ENCODE measurements at regions not wholly inside any gene's neighbourhood (a gene's known extent, or its start where the extent isn't known, plus 50 kb on each side); places are given as distances from the start of the nearest gene placed in this dataset.
"Not testable (repeated sequence)": the region's sequence is repeated elsewhere in the genome, so short reads cannot be mapped to it uniquely, and the experiment has no call there.

GRCh38 chr5:163134061-163134460, 303.3 kb upstream of the CCNG1 start:
- no peak for ATAC-seq (replicated peaks)

GRCh38 chr5:163135849-163136248, 301.5 kb upstream of the CCNG1 start:
- no peaks in the 10 kb centered on the region for H3K36me3 Mint-ChIP-seq
- H3K27ac Mint-ChIP-seq: no peak overlapping the region
- no peak for ATAC-seq (replicated peaks)
- no peak overlapping the region for H3K4me3 Mint-ChIP-seq
- H3K9me3 Mint-ChIP-seq: peaks cover 0 to 2% of the 10 kb centered on the region in 2 donors
- no peaks in the 10 kb centered on the region for H3K4me1 Mint-ChIP-seq
- DNase-seq: no peak
- H3K27me3 Mint-ChIP-seq: no peaks in the 10 kb centered on the region

More at GRCh38 chr5:163134061-163134460, 303.3 kb upstream of the CCNG1 start:
- no peaks in the 10 kb centered on the region for H3K4me1 Mint-ChIP-seq
- no peaks in the 10 kb centered on the region for H3K27me3 Mint-ChIP-seq
- no peak overlapping the region for H3K27ac Mint-ChIP-seq
- no peaks in the 10 kb centered on the region for H3K36me3 Mint-ChIP-seq
- no peak overlapping the region for H3K4me3 Mint-ChIP-seq
- peaks cover 0 to under 1% of the 10 kb centered on the region in 2 donors for H3K9me3 Mint-ChIP-seq
- no peak for DNase-seq

- Mint-ChIP-seq H3K4me3 (no peak overlapping the region), H3K27ac (no peak overlapping the region), H3K27me3 (no peaks in the 10 kb centered on the region), H3K36me3 (no peaks in the 10 kb centered on the region), H3K9me3 (peaks cover 2 to 5% of the 10 kb centered on the region in 2 donors), H3K4me1 (no peaks in the 10 kb centered on the region)
- DNase-seq (no peak), ATAC-seq (replicated peaks) (no peak)
Measured at GRCh38 chr5:163161512-163161911, 275.9 kb upstream of the CCNG1 start.

- no peak for DNase-seq
- Mint-ChIP-seq H3K27me3 (no peaks in the 10 kb centered on the region), H3K4me1 (no peaks in the 10 kb centered on the region), H3K27ac (no peak overlapping the region), H3K9me3 (peaks cover 1 to 3% of the 10 kb centered on the region in 2 donors), H3K4me3 (no peak overlapping the region), H3K36me3 (no peaks in the 10 kb centered on the region)
- no peak for ATAC-seq (replicated peaks)
Measured at GRCh38 chr5:163162645-163163044, 274.8 kb upstream of the CCNG1 start.

- Mint-ChIP-seq H3K4me1 (no peaks in the 10 kb centered on the region), H3K4me3 (no peak overlapping the region), H3K9me3 (peaks cover 8 to 13% of the 10 kb centered on the region in 2 donors), H3K27ac (no peak overlapping the region), H3K27me3 (no peaks in the 10 kb centered on the region), H3K36me3 (no peaks in the 10 kb centered on the region)
- no peak for DNase-seq
- no peak for ATAC-seq (replicated peaks)
Measured at GRCh38 chr5:163163858-163164257, 273.5 kb upstream of the CCNG1 start.

GRCh38 chr5:163165277-163165676, 272.1 kb upstream of the CCNG1 start:
- Mint-ChIP-seq H3K27me3 (no peaks in the 10 kb centered on the region), H3K4me1 (no peaks in the 10 kb centered on the region), H3K9me3 (peaks cover 10 to 23% of the 10 kb centered on the region in 2 donors), H3K4me3 (no peak overlapping the region), H3K27ac (no peak overlapping the region), H3K36me3 (no peaks in the 10 kb centered on the region)
- DNase-seq (no peak), ATAC-seq (replicated peaks) (no peak)

GRCh38 chr5:163170161-163170560, 267.2 kb upstream of the CCNG1 start:
- H3K9me3 Mint-ChIP-seq: peaks cover 10 to 23% of the 10 kb centered on the region in 2 donors
- H3K27me3 Mint-ChIP-seq; H3K4me1 Mint-ChIP-seq; ATAC-seq (replicated peaks); H3K36me3 Mint-ChIP-seq; H3K27ac Mint-ChIP-seq; H3K4me3 Mint-ChIP-seq; DNase-seq: not testable (repeated sequence)

- H3K4me1 Mint-ChIP-seq: no peaks in the 10 kb centered on the region
- H3K27ac Mint-ChIP-seq: no peak overlapping the region
- ATAC-seq (replicated peaks) (no peak), DNase-seq (no peak)
- H3K36me3 Mint-ChIP-seq: no peaks in the 10 kb centered on the region
- H3K9me3 Mint-ChIP-seq: peaks cover 8 to 19% of the 10 kb centered on the region in 2 donors
- no peak overlapping the region for H3K4me3 Mint-ChIP-seq
- H3K27me3 Mint-ChIP-seq: no peaks in the 10 kb centered on the region
Measured at GRCh38 chr5:163172540-163173338, 264.7 kb upstream of the CCNG1 start.

- H3K4me1 Mint-ChIP-seq: no peaks in the 10 kb centered on the region
- ATAC-seq (replicated peaks) (no peak), DNase-seq (no peak)
- no peak overlapping the region for H3K4me3 Mint-ChIP-seq
- no peak overlapping the region for H3K27ac Mint-ChIP-seq
- no peaks in the 10 kb centered on the region for H3K9me3 Mint-ChIP-seq
- no peaks in the 10 kb centered on the region for H3K27me3 Mint-ChIP-seq
- H3K36me3 Mint-ChIP-seq: no peaks in the 10 kb centered on the region
Measured at GRCh38 chr5:163177971-163178370, 259.4 kb upstream of the CCNG1 start.

GRCh38 chr5:163185315-163185714, 252.1 kb upstream of the CCNG1 start:
- no peaks in the 10 kb centered on the region for H3K9me3 Mint-ChIP-seq
- no peaks in the 10 kb centered on the region for H3K36me3 Mint-ChIP-seq
- no peak for DNase-seq
- H3K4me3 Mint-ChIP-seq: no peak overlapping the region
- H3K27ac Mint-ChIP-seq: no peak overlapping the region
- H3K27me3 Mint-ChIP-seq: no peaks in the 10 kb centered on the region
- no peak for ATAC-seq (replicated peaks)
- no peaks in the 10 kb centered on the region for H3K4me1 Mint-ChIP-seq

GRCh38 chr5:163189023-163189553, 248.3 kb upstream of the CCNG1 start:
- Mint-ChIP-seq H3K9me3 (no peaks in the 10 kb centered on the region), H3K4me3 (no peak overlapping the region), H3K36me3 (no peaks in the 10 kb centered on the region), H3K27me3 (no peaks in the 10 kb centered on the region), H3K4me1 (no peaks in the 10 kb centered on the region), H3K27ac (no peak overlapping the region)
- DNase-seq: no peak
- ATAC-seq (replicated peaks): no peak

GRCh38 chr5:163190283-163190682, 247.1 kb upstream of the CCNG1 start:
- peak in 1 of 2 donors; percentile 23 for ATAC-seq (replicated peaks)

GRCh38 chr5:163190784-163191183, 246.6 kb upstream of the CCNG1 start:
- Mint-ChIP-seq H3K4me1 (no peaks in the 10 kb centered on the region), H3K36me3 (no peaks in the 10 kb centered on the region), H3K4me3 (no peak overlapping the region), H3K27ac (no peak overlapping the region), H3K9me3 (peaks cover 0 to 3% of the 10 kb centered on the region in 2 donors), H3K27me3 (no peaks in the 10 kb centered on the region)
- no peak for DNase-seq
- no peak for ATAC-seq (replicated peaks)

More at GRCh38 chr5:163190283-163190682, 247.1 kb upstream of the CCNG1 start:
- no peak overlapping the region for H3K27ac Mint-ChIP-seq
- H3K36me3 Mint-ChIP-seq: no peaks in the 10 kb centered on the region
- DNase-seq: no peak
- H3K9me3 Mint-ChIP-seq: peaks cover 0 to 3% of the 10 kb centered on the region in 2 donors
- no peak overlapping the region for H3K4me3 Mint-ChIP-seq
- H3K4me1 Mint-ChIP-seq: no peaks in the 10 kb centered on the region
- H3K27me3 Mint-ChIP-seq: no peaks in the 10 kb centered on the region

- no peak for ATAC-seq (replicated peaks)
Measured at GRCh38 chr5:163193886-163194285, 243.5 kb upstream of the CCNG1 start.

GRCh38 chr5:163205645-163206044, 231.8 kb upstream of the CCNG1 start:
- DNase-seq (no peak), ATAC-seq (replicated peaks) (no peak)
- Mint-ChIP-seq H3K4me1 (no peaks in the 10 kb centered on the region), H3K27ac (no peak overlapping the region), H3K36me3 (no peaks in the 10 kb centered on the region), H3K4me3 (no peak overlapping the region), H3K27me3 (no peaks in the 10 kb centered on the region), H3K9me3 (peaks cover 0 to 3% of the 10 kb centered on the region in 2 donors)

More at GRCh38 chr5:163193886-163194285, 243.5 kb upstream of the CCNG1 start:
- Mint-ChIP-seq H3K9me3 (peaks cover 0 to 3% of the 10 kb centered on the region in 2 donors), H3K4me1 (no peaks in the 10 kb centered on the region), H3K4me3 (no peak overlapping the region), H3K27ac (no peak overlapping the region), H3K27me3 (no peaks in the 10 kb centered on the region), H3K36me3 (no peaks in the 10 kb centered on the region)
- DNase-seq: no peak

Data from stimulated activated naive B cell treated with anti-CD40 and anti-IgM and Interleukin-4, amounts not matched to agents 10 μg/mL and 1 μg/mL and 100 μg/mL, for 72 hours (primary cell).